B cell (primary cell): ENCODE measurements at regions not wholly inside any gene's neighbourhood (a gene's known extent, or its start where the extent isn't known, plus 50 kb on each side); places are given as distances from the start of the nearest gene placed in this dataset.

ENCODE experiments used
- ATAC-seq: fragments of 200-7000 bp; cut with Tn5 transposase; one replicate; pipeline ENCODE4 v1.10.0; 2021; ENCODE audit warnings: low read depth, mild to moderate bottlenecking, moderate number of reproducible peaks, moderate library complexity
- CTCF ChIA-PET: fragments of 350-600 bp; sonication (Branson Sonifier 250); formaldehyde crosslinking; loops from one replicate; lab custom pipeline; 2021; ENCODE audit warnings: antibody characterized with exemption, inconsistent platforms; lab: Charles Lee
- POLR2A ChIA-PET: fragments of 350-600 bp; sonication (Branson Sonifier 250); formaldehyde crosslinking; loops from one replicate; lab custom pipeline; 2021; ENCODE audit warnings: antibody characterized with exemption; lab: Charles Lee
- DNase-seq: peaks from one replicate; pipeline ENCODE4 v3.0.0; 2013
- H2AFZ ChIP-seq: 2 replicates; pipeline ENCODE4 v1.6.1; 2012; ENCODE audit warnings: mild to moderate bottlenecking, low read depth, low read length; ENCODE audit not compliant: insufficient read depth, poor library complexity, severe bottlenecking
- H3K27ac ChIP-seq, 2 donors: 1 replicate in 1 of 2; 2 replicates in 1 of 2; pipeline ENCODE4 v1.5.1; 2012 to 2013; ENCODE audit warnings: low read length in 2 of 2, mild to moderate bottlenecking in 2 of 2, moderate library complexity in 1 of 2
- H3K27me3 ChIP-seq, 4 experiments: fragments of 200-600 bp in 1 of 4; sonication (generic) in 1 of 4; replicated peaks in 1 of 4; 1 replicate in 2 of 4; 2 replicates in 2 of 4; pipeline versions ENCODE4 v1.6.1 to v1.7.0; 2013 to 2016; ENCODE audit warnings: low read length in 3 of 4, mild to moderate bottlenecking in 2 of 4, mixed read lengths in 1 of 4, moderate library complexity in 1 of 4; ENCODE audit not compliant: insufficient read depth in 4 of 4, control insufficient read depth in 3 of 4; ENCODE audit errors: control extremely low read depth in 1 of 4
- H3K36me3 ChIP-seq, 2 experiments: replicated peaks in 1 of 2; 1 replicate in 1 of 2; 2 replicates in 1 of 2; pipeline versions ENCODE4 v1.6.1 to v1.7.1; 2013; ENCODE audit warnings: low read length in 1 of 2; ENCODE audit not compliant: insufficient read depth in 2 of 2, control insufficient read depth in 1 of 2; ENCODE audit errors: control extremely low read depth in 1 of 2, extremely low read depth in 1 of 2
- H3K4me1 ChIP-seq, 2 donors: fragments of 200-600 bp in 1 of 2; sonication (generic) in 1 of 2; 1 replicate in 1 of 2; 2 replicates in 1 of 2; pipeline versions ENCODE4 v1.5.1 to v1.6.1; 2013 to 2017; ENCODE audit warnings: low read length in 2 of 2; ENCODE audit not compliant: control insufficient read depth in 2 of 2, insufficient read depth in 2 of 2
- H3K4me2 ChIP-seq: replicated peaks from 2 replicates; pipeline ENCODE3; 2012; ENCODE audit warnings: mild to moderate bottlenecking, low read depth, low read length; ENCODE audit not compliant: poor library complexity, severe bottlenecking
- H3K4me3 ChIP-seq, 5 experiments: fragments of 200-600 bp in 1 of 5; sonication (generic) in 1 of 5; 1 replicate in 3 of 5; 2 replicates in 2 of 5; pipeline versions ENCODE4 v1.5.1 to v1.7.0; 2011 to 2016; ENCODE audit warnings: low read length in 4 of 5, mild to moderate bottlenecking in 4 of 5, low read depth in 2 of 5, control low read depth in 1 of 5, moderate library complexity in 1 of 5; ENCODE audit not compliant: insufficient read depth in 1 of 5; ENCODE audit errors: control extremely low read depth in 1 of 5, extremely low read depth in 1 of 5
- H3K79me2 ChIP-seq: fragments of 200-600 bp; sonication (generic); one replicate; pipeline ENCODE4 v1.6.0; 2016; ENCODE audit warnings: low read length; ENCODE audit not compliant: control insufficient read depth, insufficient read depth
- H3K9ac ChIP-seq: fragments of 200-600 bp; sonication (generic); 2 replicates; pipeline ENCODE4 v1.6.1; 2017; ENCODE audit warnings: mild to moderate bottlenecking, low read length, moderate library complexity
- H3K9me3 ChIP-seq, 3 donors: one replicate each; pipeline versions ENCODE4 v1.6.1 to v1.7.1; 2013; ENCODE audit warnings: low read length in 2 of 3; ENCODE audit not compliant: control insufficient read depth in 2 of 3, insufficient read depth in 1 of 3; ENCODE audit errors: control extremely low read depth in 1 of 3
- H4K20me1 ChIP-seq: 2 replicates; pipeline ENCODE4 v1.6.0; 2012; ENCODE audit warnings: mild to moderate bottlenecking, low read length; ENCODE audit not compliant: insufficient read depth, control insufficient read depth, poor library complexity, severe bottlenecking
- H3K27ac Mint-ChIP-seq: one replicate; pipeline ENCODE4 v1.8.0; 2021; ENCODE audit warnings: mixed read lengths
- H3K27me3 Mint-ChIP-seq: one replicate; pipeline ENCODE4 v1.8.0; 2021; ENCODE audit warnings: mixed read lengths
- H3K4me1 Mint-ChIP-seq: one replicate; pipeline ENCODE4 v1.8.0; 2021; ENCODE audit warnings: mixed read lengths
- H3K4me3 Mint-ChIP-seq: one replicate; pipeline ENCODE4 v1.8.0; 2021; ENCODE audit warnings: mixed read lengths
- H3K9me3 Mint-ChIP-seq: one replicate; pipeline ENCODE4 v1.8.0; 2022; ENCODE audit warnings: mixed read lengths; ENCODE audit not compliant: insufficient read depth
- EZH2 ChIP-seq: IDR thresholded peaks from 2 replicates; pipeline ENCODE4 v1.6.1; 2012; ENCODE audit warnings: borderline replicate concordance, low read depth, mild to moderate bottlenecking, moderate library complexity, low read length; ENCODE audit not compliant: insufficient read depth, poor library complexity, severe bottlenecking
- WGBS: methylation state at CpG from one replicate; pipeline ENCODE4 v1.1.5; 2013; ENCODE audit warnings: missing lambda C conversion rate; ENCODE audit not compliant: insufficient coverage; 5-methylcytosine and 5-hydroxymethylcytosine counted together
- intact Hi-C: fragments of 100-400 bp; cut with micrococcal nuclease; formaldehyde crosslinking; loops from one replicate; pipeline ENCODE4 v1.10.0; 2022
- TF ChIP-seq, protein P1 (sequence below): fragments of 200-600 bp; IDR thresholded peaks from one replicate; pipeline ENCODE4 v1.8.0; 2022; ENCODE audit warnings: antibody characterized with exemption, mild to moderate bottlenecking

GRCh38 chr18:70494524-70494923 lies 205.7 kb downstream of the SOCS6 start:
- CTCF ChIA-PET: interaction anchor here (1.2 kb wide), 1 partner anchor 12 kb away, joined by 7 read pairs; no protein-coding TSS in a partner anchor

DNA sequence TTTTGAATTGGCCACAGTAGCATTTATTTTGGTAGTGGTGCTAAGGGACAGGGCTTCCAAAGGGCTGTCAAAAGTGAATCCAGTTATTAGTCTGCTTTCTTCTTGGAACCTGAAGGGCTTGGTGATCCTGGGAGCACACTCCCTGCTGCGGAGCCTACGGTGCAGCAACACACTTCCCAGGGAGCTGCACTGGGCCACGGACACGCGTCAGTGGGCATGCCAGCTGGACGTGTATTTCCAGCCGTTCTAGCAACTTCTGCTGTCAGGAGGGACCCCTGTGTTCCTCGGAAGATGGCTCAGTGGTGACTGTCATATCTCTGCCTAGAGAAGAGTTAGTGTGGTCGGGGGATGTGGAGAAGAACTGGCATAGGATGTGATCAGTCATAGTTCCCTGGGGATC lies 204.6 kb downstream of the SOCS6 start:
- Mint-ChIP-seq H3K9me3 (no peaks in the 10 kb centered on the region), H3K27me3 (peaks cover 6% of the 10 kb centered on the region), H3K4me3 (no peak overlapping the region), H3K27ac (no peak overlapping the region), H3K4me1 (no peaks in the 10 kb centered on the region)
- Histone ChIP-seq H3K36me3 (no peaks in the 10 kb centered on the region), H3K4me1 (no peaks in the 10 kb centered on the region), H3K4me2 (no peak overlapping the region), H3K9me3 (no peaks in the 10 kb centered on the region), H3K27ac (no peak overlapping the region), H3K27me3 (peaks cover 0 to 5% (median 0%) of the 10 kb centered on the region in 4 experiments), H4K20me1 (no peaks in the 10 kb centered on the region), H3K4me3 (no peak overlapping the region), H3K79me2 (no peaks in the 10 kb centered on the region), H2AFZ (no peak overlapping the region), H3K9ac (no peak overlapping the region)
- DNase-seq (no peak), ATAC-seq (no peak)
- intact Hi-C loops: no loop called here
- POLR2A ChIA-PET: no interaction called here
- TF ChIP-seq, protein P1, sequence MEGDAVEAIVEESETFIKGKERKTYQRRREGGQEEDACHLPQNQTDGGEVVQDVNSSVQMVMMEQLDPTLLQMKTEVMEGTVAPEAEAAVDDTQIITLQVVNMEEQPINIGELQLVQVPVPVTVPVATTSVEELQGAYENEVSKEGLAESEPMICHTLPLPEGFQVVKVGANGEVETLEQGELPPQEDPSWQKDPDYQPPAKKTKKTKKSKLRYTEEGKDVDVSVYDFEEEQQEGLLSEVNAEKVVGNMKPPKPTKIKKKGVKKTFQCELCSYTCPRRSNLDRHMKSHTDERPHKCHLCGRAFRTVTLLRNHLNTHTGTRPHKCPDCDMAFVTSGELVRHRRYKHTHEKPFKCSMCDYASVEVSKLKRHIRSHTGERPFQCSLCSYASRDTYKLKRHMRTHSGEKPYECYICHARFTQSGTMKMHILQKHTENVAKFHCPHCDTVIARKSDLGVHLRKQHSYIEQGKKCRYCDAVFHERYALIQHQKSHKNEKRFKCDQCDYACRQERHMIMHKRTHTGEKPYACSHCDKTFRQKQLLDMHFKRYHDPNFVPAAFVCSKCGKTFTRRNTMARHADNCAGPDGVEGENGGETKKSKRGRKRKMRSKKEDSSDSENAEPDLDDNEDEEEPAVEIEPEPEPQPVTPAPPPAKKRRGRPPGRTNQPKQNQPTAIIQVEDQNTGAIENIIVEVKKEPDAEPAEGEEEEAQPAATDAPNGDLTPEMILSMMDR: no peak
- no peak for TF ChIP-seq EZH2
- 96% methylated on average over 9 of the region's 9 CpGs for WGBS
- CTCF ChIA-PET: interaction anchor here (0.7 to 1.2 kb wide), 2 partner anchors 11 to 279 kb away, joined by 7 to 8 read pairs; no protein-coding TSS in a partner anchor

More at GRCh38 chr18:70494524-70494923, 205.7 kb downstream of the SOCS6 start:
- TF ChIP-seq, protein P1: no peak
- TF ChIP-seq EZH2: no peak
- no peak overlapping the region for H3K4me2 ChIP-seq
- H3K4me3 Mint-ChIP-seq: no peak overlapping the region
- no peaks in the 10 kb centered on the region for H3K4me1 ChIP-seq
- no peaks in the 10 kb centered on the region for H3K79me2 ChIP-seq
- H3K9ac ChIP-seq: no peak overlapping the region
- no peak overlapping the region for H2AFZ ChIP-seq
- no peak for ATAC-seq
- H3K27me3 ChIP-seq: peaks cover 0 to 5% (median 0%) of the 10 kb centered on the region in 4 experiments
- peaks cover 5% of the 10 kb centered on the region for H3K27me3 Mint-ChIP-seq
- H4K20me1 ChIP-seq: no peaks in the 10 kb centered on the region
- no peak overlapping the region for H3K27ac ChIP-seq
- H3K4me1 Mint-ChIP-seq: no peaks in the 10 kb centered on the region
- no peaks in the 10 kb centered on the region for H3K9me3 ChIP-seq
- no peaks in the 10 kb centered on the region for H3K9me3 Mint-ChIP-seq
- 92% methylated on average over 2 of the region's 2 CpGs for WGBS
- H3K36me3 ChIP-seq: no peaks in the 10 kb centered on the region
- DNase-seq: no peak
- intact Hi-C loops: no loop called here
- H3K27ac Mint-ChIP-seq: no peak overlapping the region
- no peak overlapping the region for H3K4me3 ChIP-seq
- POLR2A ChIA-PET: no interaction called here
